ENCODE measurements at regions not wholly inside any gene's neighbourhood (a gene's known extent, or its start where the extent isn't known, plus 50 kb on each side); places are given as distances from the start of the nearest gene placed in this dataset.

DNA sequence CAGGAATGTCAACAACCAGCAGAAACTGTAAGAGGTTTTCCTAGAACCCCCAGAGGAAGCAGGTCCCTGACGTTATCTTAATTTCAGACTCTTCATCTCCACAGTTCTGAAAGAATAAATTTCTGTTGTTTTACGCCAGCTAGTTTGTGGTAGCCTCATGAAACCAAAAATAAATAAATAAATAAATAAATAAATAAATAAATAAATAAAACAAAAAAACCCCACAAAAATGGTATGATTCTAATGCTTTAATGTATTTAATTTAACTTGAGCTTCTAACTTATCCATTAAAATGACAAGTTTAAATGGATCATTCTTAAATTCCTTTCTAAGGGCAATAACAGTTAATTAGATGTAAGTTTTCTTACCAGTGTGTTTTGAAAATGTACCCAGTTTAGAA lies 293.8 kb upstream of the ADAMTS5 start:
- TF ChIP-seq EZH2 (IDR thresholded peaks at IDR 0.05; ENCODE audit: low read length): no peak
- TF ChIP-seq, protein P1, sequence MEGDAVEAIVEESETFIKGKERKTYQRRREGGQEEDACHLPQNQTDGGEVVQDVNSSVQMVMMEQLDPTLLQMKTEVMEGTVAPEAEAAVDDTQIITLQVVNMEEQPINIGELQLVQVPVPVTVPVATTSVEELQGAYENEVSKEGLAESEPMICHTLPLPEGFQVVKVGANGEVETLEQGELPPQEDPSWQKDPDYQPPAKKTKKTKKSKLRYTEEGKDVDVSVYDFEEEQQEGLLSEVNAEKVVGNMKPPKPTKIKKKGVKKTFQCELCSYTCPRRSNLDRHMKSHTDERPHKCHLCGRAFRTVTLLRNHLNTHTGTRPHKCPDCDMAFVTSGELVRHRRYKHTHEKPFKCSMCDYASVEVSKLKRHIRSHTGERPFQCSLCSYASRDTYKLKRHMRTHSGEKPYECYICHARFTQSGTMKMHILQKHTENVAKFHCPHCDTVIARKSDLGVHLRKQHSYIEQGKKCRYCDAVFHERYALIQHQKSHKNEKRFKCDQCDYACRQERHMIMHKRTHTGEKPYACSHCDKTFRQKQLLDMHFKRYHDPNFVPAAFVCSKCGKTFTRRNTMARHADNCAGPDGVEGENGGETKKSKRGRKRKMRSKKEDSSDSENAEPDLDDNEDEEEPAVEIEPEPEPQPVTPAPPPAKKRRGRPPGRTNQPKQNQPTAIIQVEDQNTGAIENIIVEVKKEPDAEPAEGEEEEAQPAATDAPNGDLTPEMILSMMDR (optimal IDR thresholded peaks at IDR 0.05 in 1 of 3, IDR thresholded peaks at IDR 0.05 in 1 of 3, conservative IDR thresholded peaks at IDR 0.05 in 1 of 3; ENCODE audit: extremely low read depth in 1 of 3, insufficient read depth in 2 of 3, low read length in 3 of 3): no peak
